SK-N-SH (cell line): ENCODE measurements at regions not wholly inside any gene's neighbourhood (a gene's known extent, or its start where the extent isn't known, plus 50 kb on each side); places are given as distances from the start of the nearest gene placed in this dataset.

Source experiments
- CTCF ChIA-PET: fragments of 300-600, 350-600 bp; formaldehyde crosslinking; extraction: SDS; loops from one replicate; lab custom pipeline; 2021; lab: Yijun Ruan, JAX
- POLR2A ChIA-PET: fragments of 350-600 bp; sonication (Branson Sonifier 250); formaldehyde crosslinking; extraction: SDS; loops from one replicate; lab custom pipeline; 2020; ENCODE audit warnings: antibody characterized with exemption, inconsistent platforms; lab: Yijun Ruan, JAX
- DNase-seq: peaks from one replicate; pipeline ENCODE4 v3.0.0; 2012
- H2AFZ ChIP-seq: fragments of 200-600 bp; sonication (generic); 2 replicates; pipeline ENCODE4 v1.8.1; 2016; ENCODE audit warnings: antibody characterized with exemption, mild to moderate bottlenecking, low read depth
- H3F3A ChIP-seq: fragments of 200-600 bp; sonication (generic); replicated peaks from 2 replicates; pipeline ENCODE3; 2016; ENCODE audit warnings: antibody characterized with exemption, mild to moderate bottlenecking; ENCODE audit not compliant: insufficient read depth
- H3K27ac ChIP-seq, 2 experiments: fragments of 200-500 bp in 1 of 2; fragments of 200-600 bp in 1 of 2; sonication (Bioruptor generic) in 1 of 2; sonication (generic), shearing (Covaris generic) in 1 of 2; 2 replicates each; pipeline versions ENCODE4 v1.5.1 to v1.6.1; 2014 to 2016; ENCODE audit warnings: low read depth in 2 of 2, inconsistent platforms in 1 of 2, low read length in 1 of 2, mild to moderate bottlenecking in 1 of 2, mixed read lengths in 1 of 2
- H3K27me3 ChIP-seq: fragments of 200-600 bp; sonication (generic), shearing (Covaris generic); 2 replicates; pipeline ENCODE4 v1.6.1; 2016; ENCODE audit warnings: mixed run types; ENCODE audit not compliant: insufficient read depth
- H3K36me3 ChIP-seq, 2 experiments: fragments of 200-500 bp in 1 of 2; fragments of 200-600 bp in 1 of 2; sonication (Bioruptor generic) in 1 of 2; sonication (generic) in 1 of 2; replicated peaks in 1 of 2; 2 replicates each; pipeline versions ENCODE3 to v1.5.1; 2014 to 2016; ENCODE audit warnings: low read length in 1 of 2, mild to moderate bottlenecking in 1 of 2; ENCODE audit not compliant: insufficient read depth in 2 of 2, control insufficient read depth in 1 of 2
- H3K4me1 ChIP-seq, 2 experiments: fragments of 200-500 bp in 1 of 2; fragments of 200-600 bp in 1 of 2; sonication (Bioruptor generic) in 1 of 2; sonication (generic), shearing (Covaris generic) in 1 of 2; 2 replicates each; pipeline versions ENCODE4 v1.5.1 to v1.6.1; 2014 to 2016; ENCODE audit warnings: low read depth in 1 of 2, low read length in 1 of 2, mixed run types in 1 of 2; ENCODE audit not compliant: insufficient read depth in 2 of 2, control insufficient read depth in 1 of 2
- H3K4me2 ChIP-seq: fragments of 200-600 bp; sonication (generic), shearing (Covaris generic); 2 replicates; pipeline ENCODE4 v1.6.1; 2017; ENCODE audit warnings: mixed run types
- H3K4me3 ChIP-seq, 2 experiments: fragments of 200-500 bp in 1 of 2; fragments of 200-600 bp in 1 of 2; sonication (Bioruptor generic) in 1 of 2; sonication (generic), shearing (Covaris generic) in 1 of 2; 2 replicates each; pipeline versions ENCODE4 v1.5.1 to v1.8.1; 2014 to 2016; ENCODE audit warnings: low read depth in 2 of 2, inconsistent platforms in 1 of 2, low read length in 1 of 2, mild to moderate bottlenecking in 1 of 2, mixed read lengths in 1 of 2, moderate library complexity in 1 of 2
- H3K79me2 ChIP-seq: fragments of 200-600 bp; sonication (generic); 2 replicates; pipeline ENCODE4 v1.8.1; 2017; ENCODE audit warnings: mild to moderate bottlenecking; ENCODE audit not compliant: insufficient read depth
- H3K9ac ChIP-seq: fragments of 200-600 bp; sonication (generic); 2 replicates; pipeline ENCODE4 v1.6.1; 2017; ENCODE audit warnings: mixed run types
- H3K9me2 ChIP-seq: fragments of 200-600 bp; sonication (generic); 2 replicates; pipeline ENCODE4 v1.6.1; 2017; ENCODE audit warnings: mixed run types
- H3K9me3 ChIP-seq: fragments of 200-600 bp; sonication (generic); 2 replicates; pipeline ENCODE4 v1.6.1; 2017; ENCODE audit warnings: mixed run types, mild to moderate bottlenecking, moderate library complexity
- H4K20me1 ChIP-seq: fragments of 200-600 bp; sonication (generic); 2 replicates; pipeline ENCODE4 v1.6.1; 2017; ENCODE audit warnings: mild to moderate bottlenecking, mixed run types; ENCODE audit not compliant: insufficient read depth
- CHD2 ChIP-seq: fragments of 150-350 bp; IDR thresholded peaks from 2 replicates; pipeline ENCODE4 v1.6.1; 2018; ENCODE audit warnings: low read length; ENCODE audit not compliant: partially characterized antibody
- EP300 ChIP-seq, 2 experiments: IDR thresholded peaks; 2 replicates each; pipeline versions ENCODE4 v1.4.0 to v1.6.1; 2012; ENCODE audit warnings: borderline replicate concordance in 1 of 2, low read depth in 1 of 2, low read length in 1 of 2
- EZH2phosphoT487 ChIP-seq: fragments of 200-600 bp; sonication (generic); IDR thresholded peaks from 2 replicates; pipeline ENCODE4 v1.6.1; 2017; ENCODE audit warnings: low read depth, mixed run types, mild to moderate bottlenecking, antibody characterized with exemption, moderate library complexity, borderline replicate concordance
- FOSL2 ChIP-seq: IDR thresholded peaks from 2 replicates; pipeline ENCODE4 v1.4.0; 2012; ENCODE audit warnings: low read depth, mild to moderate bottlenecking, moderate library complexity, borderline replicate concordance
- FOXJ3 ChIP-seq: sonication (generic); formaldehyde crosslinking; IDR thresholded peaks from 2 replicates; pipeline ENCODE4 v1.5.1; 2020; ENCODE audit warnings: mild to moderate bottlenecking, missing genetic modification reagents
- GABPA ChIP-seq: IDR thresholded peaks from 2 replicates; pipeline ENCODE4 v1.4.0; 2012; ENCODE audit warnings: low read depth, mild to moderate bottlenecking
- MEF2A ChIP-seq: IDR thresholded peaks from 2 replicates; pipeline ENCODE4 v1.4.0; 2012; ENCODE audit warnings: low read depth, borderline replicate concordance
- SIN3A ChIP-seq: IDR thresholded peaks from 2 replicates; pipeline ENCODE4 v1.6.1; 2012; ENCODE audit warnings: low read depth, mild to moderate bottlenecking, low read length, moderate library complexity, borderline replicate concordance
- TAF1 ChIP-seq: IDR thresholded peaks from 2 replicates; pipeline ENCODE4 v1.6.1; 2012; ENCODE audit warnings: low read depth, mild to moderate bottlenecking, low read length, moderate library complexity, borderline replicate concordance
- USF1 ChIP-seq: IDR thresholded peaks from 2 replicates; pipeline ENCODE4 v1.4.0; 2012; ENCODE audit warnings: low read depth, borderline replicate concordance
- USF2 ChIP-seq: fragments of 150-350 bp; IDR thresholded peaks from 2 replicates; pipeline ENCODE4 v1.6.1; 2017; ENCODE audit warnings: antibody characterized with exemption, low read length, low read depth, borderline replicate concordance
- YY1 ChIP-seq: IDR thresholded peaks from 2 replicates; pipeline ENCODE4 v1.4.0; 2012; ENCODE audit warnings: low read depth, mild to moderate bottlenecking
- ZBTB33 ChIP-seq: IDR thresholded peaks from 2 replicates; pipeline ENCODE4 v1.4.0; 2012; ENCODE audit warnings: low read depth, borderline replicate concordance
- WGBS: methylation state at CpG from one replicate; pipeline ENCODE4 v1.1.6; 2017; ENCODE audit warnings: low lambda C conversion rate; 5-methylcytosine and 5-hydroxymethylcytosine counted together
- TF ChIP-seq, protein P1 (sequence below): IDR thresholded peaks from 2 replicates; pipeline ENCODE4; 2012
- TF ChIP-seq, protein P2 (sequence below): fragments of 150-350 bp; IDR thresholded peaks from 2 replicates; pipeline ENCODE4 v1.6.1; 2016; ENCODE audit warnings: mild to moderate bottlenecking, low read depth, low read length

GRCh38 chr4:17097362-17097761 is 198.9 kb upstream of the LDB2 start:
- POLR2A ChIA-PET: no interaction called here
- Histone ChIP-seq H3K9ac (no peak overlapping the region), H3K9me3 (no peaks in the 10 kb centered on the region), H4K20me1 (no peaks in the 10 kb centered on the region), H3K4me2 (no peak overlapping the region), H3K9me2 (no peaks in the 10 kb centered on the region), H3K79me2 (no peaks in the 10 kb centered on the region), H3K36me3 (no peaks in the 10 kb centered on the region), H3K4me3 (no peak overlapping the region), H3K4me1 (peaks cover 0 to 20% of the 10 kb centered on the region in 2 experiments; a peak in 1 of 4 replicates), H3K27me3 (no peaks in the 10 kb centered on the region), H2AFZ (0 out of 2 replicates have a peak overlapping the region, but pooled peaks have one; percentile 35), H3F3A (no peaks in the 10 kb centered on the region)
- DNase-seq: no peak
- WGBS: 93% methylated on average over 1 of the region's 1 CpG
- CTCF ChIA-PET: no interaction called here
- TF ChIP-seq USF1 (no peak), EZH2phosphoT487 (no peak), SIN3A (no peak), ZBTB33 (no peak), CHD2 (no peak), USF2 (no peak), EP300 (IDR thresholded peaks at IDR 0.05; ENCODE audit: borderline replicate concordance in 1 of 2, low read depth in 1 of 2, low read length in 1 of 2) (no peak), TAF1 (no peak), YY1 (no peak), MEF2A (no peak), FOXJ3 (no peak), GABPA (no peak), FOSL2 (no peak)
- TF ChIP-seq, protein P1, sequence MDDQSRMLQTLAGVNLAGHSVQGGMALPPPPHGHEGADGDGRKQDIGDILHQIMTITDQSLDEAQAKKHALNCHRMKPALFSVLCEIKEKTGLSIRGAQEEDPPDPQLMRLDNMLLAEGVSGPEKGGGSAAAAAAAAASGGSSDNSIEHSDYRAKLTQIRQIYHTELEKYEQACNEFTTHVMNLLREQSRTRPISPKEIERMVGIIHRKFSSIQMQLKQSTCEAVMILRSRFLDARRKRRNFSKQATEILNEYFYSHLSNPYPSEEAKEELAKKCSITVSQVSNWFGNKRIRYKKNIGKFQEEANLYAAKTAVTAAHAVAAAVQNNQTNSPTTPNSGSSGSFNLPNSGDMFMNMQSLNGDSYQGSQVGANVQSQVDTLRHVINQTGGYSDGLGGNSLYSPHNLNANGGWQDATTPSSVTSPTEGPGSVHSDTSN: no peak
- TF ChIP-seq, protein P2, sequence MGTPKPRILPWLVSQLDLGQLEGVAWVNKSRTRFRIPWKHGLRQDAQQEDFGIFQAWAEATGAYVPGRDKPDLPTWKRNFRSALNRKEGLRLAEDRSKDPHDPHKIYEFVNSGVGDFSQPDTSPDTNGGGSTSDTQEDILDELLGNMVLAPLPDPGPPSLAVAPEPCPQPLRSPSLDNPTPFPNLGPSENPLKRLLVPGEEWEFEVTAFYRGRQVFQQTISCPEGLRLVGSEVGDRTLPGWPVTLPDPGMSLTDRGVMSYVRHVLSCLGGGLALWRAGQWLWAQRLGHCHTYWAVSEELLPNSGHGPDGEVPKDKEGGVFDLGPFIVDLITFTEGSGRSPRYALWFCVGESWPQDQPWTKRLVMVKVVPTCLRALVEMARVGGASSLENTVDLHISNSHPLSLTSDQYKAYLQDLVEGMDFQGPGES: no peak
- TF ChIP-seq, all 33 proteins: peak for 0
- no peak overlapping the region for H3K27ac ChIP-seq
